ACHN (cell line): ENCODE measurements at regions not wholly inside any gene's neighbourhood (a gene's known extent, or its start where the extent isn't known, plus 50 kb on each side); places are given as distances from the start of the nearest gene placed in this dataset.

Source experiments
- DNase-seq: peaks from one replicate; pipeline ENCODE4 v3.0.0-alpha.2; 2015
- in situ Hi-C: cut with HindIII; loops from 2 replicates; pipeline ENCODE4 v1.10.0; 2017; ENCODE audit warnings: low sequenced_read_pairs, low pct_ligation_motif_present, low pct_unique_long_range_greater_than_20kb

DNA sequence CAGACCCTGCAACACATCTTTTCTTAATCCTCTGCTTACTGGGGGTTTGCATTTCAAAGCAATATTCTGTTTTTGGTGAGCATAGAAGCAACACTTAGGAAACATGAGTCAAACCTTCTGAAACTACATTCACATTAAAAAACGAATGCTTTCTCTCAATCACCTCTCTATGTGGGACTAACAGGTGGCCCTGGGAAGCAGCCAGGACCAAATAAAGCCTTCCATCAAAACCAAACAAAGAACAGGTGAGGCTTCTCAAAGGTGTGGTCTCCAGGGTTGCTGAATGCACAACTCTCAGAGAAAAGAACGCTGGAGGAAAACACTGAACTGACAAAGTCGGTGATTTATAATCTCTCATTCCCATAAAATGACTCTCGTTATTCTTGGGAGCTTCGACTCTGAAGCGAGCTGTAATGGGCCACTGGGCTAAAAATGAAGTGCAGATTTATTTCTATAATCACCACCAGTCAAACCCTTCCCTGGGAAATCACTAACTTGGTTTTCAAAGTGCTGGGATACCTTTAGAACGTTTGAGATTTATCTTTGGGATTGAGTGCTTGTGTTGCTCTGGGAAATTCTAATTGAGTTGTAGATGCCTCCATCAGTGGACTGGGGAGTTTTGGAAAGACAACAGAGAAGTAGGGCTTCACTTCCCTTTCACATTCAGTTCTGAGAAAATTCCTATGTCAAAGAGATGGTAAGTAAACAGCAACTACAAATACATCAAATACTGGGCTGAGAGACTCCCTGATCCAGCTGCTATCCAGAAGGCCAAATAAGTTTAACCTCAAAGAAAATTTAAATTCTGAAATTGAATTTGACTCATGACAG lies 262.0 kb upstream of the TMPO start:
- in situ Hi-C loops, result no loop called here
- no peak for DNase-seq

DNA sequence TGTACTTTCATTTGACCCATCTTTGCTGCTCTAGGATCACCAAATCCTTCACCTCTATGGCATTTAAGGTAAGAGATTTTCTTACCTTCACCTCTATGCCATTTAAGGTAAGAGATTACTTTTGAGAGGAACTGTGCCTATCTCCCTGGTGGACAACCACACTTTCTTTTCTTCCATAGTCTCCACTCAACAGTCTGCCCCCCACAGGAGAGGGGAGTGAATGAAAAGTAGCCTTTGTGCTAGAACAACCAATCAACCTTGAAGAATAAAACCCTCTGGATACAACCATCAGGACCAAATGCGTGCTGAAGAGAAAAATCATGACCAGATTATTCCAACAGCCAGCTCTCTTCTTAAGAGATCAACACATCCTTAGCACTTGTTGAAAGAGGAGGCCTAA lies 258.6 kb upstream of the TMPO start:
- in situ Hi-C loops, result no loop called here
- no peak for DNase-seq

DNA sequence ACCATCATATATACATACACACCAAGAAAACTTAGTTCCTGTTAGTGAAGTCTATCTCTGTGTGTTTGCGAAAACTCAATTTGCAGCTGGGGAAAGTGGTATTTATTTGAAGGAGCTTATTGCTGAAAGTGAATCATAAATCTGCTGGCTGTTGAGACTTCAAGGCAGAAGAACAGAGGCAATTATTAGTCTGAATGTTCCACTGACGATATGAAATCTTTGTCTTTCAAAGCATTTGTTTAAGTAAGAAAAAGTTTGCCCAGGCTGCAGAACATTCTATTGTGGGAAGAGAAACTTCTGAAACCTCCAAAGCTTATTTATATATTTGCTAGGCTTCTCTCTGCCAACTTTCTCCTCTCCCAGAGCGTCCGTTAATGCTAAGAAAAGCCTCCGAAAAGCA lies 255.7 kb upstream of the TMPO start:
- DNase-seq, result no peak
- in situ Hi-C loops, result no loop called here

DNA sequence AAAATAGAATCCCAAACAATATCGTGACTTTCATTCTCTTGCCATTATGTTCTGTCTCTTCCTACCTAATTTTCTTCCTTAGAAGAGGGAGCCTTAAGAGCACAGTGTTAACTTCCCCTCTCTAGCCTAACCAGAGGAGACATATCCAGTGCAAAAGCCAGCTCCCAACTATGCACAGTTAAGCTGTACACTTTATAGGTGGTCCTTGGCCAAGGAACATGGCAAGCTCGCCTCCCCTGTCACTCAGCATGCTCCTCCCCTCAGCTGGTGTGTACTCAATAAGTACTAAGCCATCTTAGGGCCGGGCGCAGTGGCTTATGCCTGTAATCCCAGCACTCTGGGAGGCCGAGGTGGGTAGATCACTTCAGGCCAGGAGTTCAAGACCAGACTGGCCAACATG lies 255.1 kb upstream of the TMPO start:
- DNase-seq, result no peak
- in situ Hi-C loops, result no loop called here

GRCh38 chr12:98262902-98263301 lies 252.5 kb upstream of the TMPO start:
- DNase-seq, result no peak
- in situ Hi-C loops, result no loop called here

- DNase-seq, result no peak
- in situ Hi-C loops, result no loop called here
These were observed 240.8 kb upstream of the TMPO start for GRCh38 chr12:98274430-98275130.

GRCh38 chr12:98275131-98275475 lies 240.3 kb upstream of the TMPO start:
- in situ Hi-C loops, result no loop called here
- DNase-seq, result no peak

DNA sequence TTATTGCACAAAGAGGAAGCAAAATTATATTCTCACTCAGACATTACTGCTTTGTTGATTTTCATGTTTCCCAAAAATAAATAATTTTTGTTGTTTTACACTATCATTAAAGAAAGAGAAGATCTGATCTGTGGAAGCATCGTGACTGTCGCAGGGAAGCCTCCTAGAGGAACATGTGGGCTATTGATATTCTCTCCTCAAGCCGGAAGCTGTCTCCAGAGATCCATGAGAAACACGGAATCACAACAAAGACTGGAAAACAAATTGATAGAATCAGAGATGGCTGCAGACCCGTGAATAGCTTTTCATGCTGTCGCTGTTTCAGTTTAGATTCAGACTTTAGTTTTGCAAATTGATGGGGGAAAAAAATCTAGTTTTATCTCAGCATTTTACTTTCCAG lies 235.2 kb upstream of the TMPO start:
- DNase-seq, result no peak
- in situ Hi-C loops, result no loop called here

GRCh38 chr12:98280621-98281020 lies 234.8 kb upstream of the TMPO start:
- no peak for DNase-seq
- in situ Hi-C loops, result no loop called here

GRCh38 chr12:98291828-98292227 lies 223.6 kb upstream of the TMPO start:
- in situ Hi-C loops, result no loop called here
- DNase-seq, result no peak

GRCh38 chr12:98294051-98294805 lies 221.2 kb upstream of the TMPO start:
- no peak for DNase-seq
- in situ Hi-C loops, result no loop called here

DNA sequence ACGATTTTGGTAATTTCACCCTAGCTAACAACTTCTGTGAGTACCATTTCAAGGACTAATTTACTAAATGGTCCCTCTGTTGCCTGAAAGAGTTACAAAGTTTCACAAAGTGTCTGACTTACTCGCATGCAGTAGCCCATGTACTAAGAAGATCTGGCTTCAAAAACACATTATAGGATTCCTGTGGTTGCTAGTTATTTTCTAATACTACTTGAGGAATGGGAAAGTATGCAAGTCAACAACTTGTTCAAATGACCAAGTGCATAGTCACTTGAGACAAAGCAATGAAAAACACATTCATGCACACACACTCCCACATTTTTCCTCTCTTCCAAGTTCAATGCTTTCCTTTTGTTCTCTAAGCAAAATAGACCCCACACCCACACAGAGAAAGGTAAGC lies 219.7 kb upstream of the TMPO start:
- no peak for DNase-seq
- in situ Hi-C loops, result no loop called here

DNA sequence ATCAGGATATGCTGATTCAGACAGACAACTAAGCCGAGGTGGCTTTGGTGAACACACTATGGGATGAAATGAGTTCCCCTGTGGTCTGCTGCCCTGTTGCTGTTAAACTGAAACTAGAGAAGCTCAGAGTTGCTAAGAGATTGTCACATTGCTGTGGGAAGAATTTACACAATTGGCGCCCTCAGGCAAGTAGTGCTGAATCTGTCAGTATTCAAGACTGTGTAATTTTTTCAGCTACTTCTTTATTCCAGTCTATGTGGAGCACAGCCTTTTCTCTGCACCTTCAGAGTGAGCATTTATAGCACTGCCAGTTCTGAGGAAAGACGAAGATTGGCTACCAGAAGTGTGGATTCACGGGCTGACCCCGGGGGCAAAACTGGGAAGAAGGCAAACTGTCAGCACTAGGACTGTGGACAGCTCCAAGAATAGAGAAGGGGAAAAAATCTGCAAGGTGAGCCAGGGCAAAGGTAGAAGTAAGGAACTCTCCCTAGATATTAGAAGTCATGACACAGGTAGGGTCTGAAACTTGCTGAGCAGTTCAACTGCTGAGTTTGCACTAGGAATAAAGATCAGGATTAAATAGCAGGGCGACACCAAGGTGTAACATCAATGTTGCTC lies 218.8 kb upstream of the TMPO start:
- in situ Hi-C loops, result no loop called here
- DNase-seq, result peak; percentile 22

DNA sequence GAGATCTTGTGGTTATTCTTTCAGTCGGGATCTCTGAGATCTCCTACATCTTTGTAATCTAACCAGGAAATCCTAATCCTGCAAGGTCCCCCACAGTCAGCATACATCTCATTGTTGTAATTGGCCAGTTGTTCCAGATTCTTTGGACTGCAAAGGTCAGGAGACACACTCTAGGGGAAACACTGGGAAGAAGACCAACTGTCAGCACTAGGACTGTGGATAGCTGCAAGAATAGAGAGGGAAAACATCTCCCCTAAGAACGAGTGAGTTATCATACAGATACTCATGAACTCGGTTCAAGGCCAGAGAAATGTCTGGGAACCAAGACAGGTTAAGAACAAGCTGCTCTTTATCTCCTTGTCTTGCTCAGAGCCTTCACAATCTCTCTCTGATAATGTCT lies 217.9 kb upstream of the TMPO start:
- no peak for DNase-seq
- in situ Hi-C loops, result no loop called here

DNA sequence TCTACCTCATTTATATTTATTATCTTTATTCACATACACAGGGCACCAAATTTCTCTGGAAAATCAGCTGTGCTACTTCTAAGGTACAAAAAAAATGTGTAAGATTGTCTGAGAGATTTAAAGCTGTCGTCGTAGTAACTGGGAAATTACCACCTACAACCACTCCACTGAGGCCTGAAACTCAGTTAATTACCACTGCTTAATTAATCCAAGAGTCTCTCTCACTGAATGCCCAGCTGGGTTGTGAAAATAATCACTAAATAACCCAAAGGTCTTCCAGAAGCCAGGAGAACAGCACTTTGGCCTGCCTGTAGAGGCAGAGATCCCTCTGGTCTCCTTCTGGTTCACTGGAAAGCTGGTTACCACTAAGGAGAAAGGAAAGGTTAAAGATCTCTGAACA lies 207.2 kb upstream of the TMPO start:
- DNase-seq, result no peak
- in situ Hi-C loops, result no loop called here

- no peak for DNase-seq
- in situ Hi-C loops, result no loop called here
These were observed 197.2 kb upstream of the TMPO start for GRCh38 chr12:98317939-98318899.

- in situ Hi-C loops, result no loop called here
- no peak for DNase-seq
These were observed 195.5 kb upstream of the TMPO start for GRCh38 chr12:98319716-98320425.

DNA sequence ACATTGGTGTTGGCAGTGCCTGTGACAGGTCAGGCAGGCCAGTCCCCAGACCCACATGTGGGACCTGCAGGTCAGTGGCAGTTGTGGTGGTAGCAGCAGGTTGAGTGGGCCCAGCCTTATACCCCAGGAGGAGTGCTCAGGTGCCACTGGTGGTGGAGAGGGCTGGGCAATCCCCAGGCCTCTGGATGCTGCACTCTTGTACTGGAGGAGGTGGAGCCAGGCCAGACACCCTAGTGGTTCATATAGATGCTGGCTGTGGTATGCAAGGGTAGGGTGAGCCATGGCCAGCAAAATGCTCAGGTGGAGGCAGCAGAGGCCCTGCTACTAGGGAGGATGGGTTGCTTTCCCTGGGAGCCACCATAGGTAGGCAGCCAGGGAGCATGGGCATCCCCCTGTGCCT lies 190.4 kb upstream of the TMPO start:
- in situ Hi-C loops, result no loop called here
- no peak for DNase-seq
